Right atrium auricular region (tissue), 2 donors: ENCODE measurements at regions not wholly inside any gene's neighbourhood (a gene's known extent, or its start where the extent isn't known, plus 50 kb on each side); places are given as distances from the start of the nearest gene placed in this dataset.

Experiments used
- DNase-seq: peaks from one replicate; pipeline ENCODE4 v3.0.0-alpha.2; 2019; ENCODE audit warnings: low spot score
- H3K27ac ChIP-seq, 2 donors: fragments of 200-600 bp; sonication (generic); 1 replicate in 1 of 2; 2 replicates in 1 of 2; pipeline ENCODE4 v1.5.1; 2016 to 2019
- H3K27me3 ChIP-seq, 2 donors: fragments of 200-600 bp; sonication (generic); one replicate each; pipeline versions ENCODE4 v1.5.1 to v1.6.0; 2017 to 2019
- H3K36me3 ChIP-seq: fragments of 200-600 bp; sonication (generic); one replicate; pipeline ENCODE4 v1.5.1; 2016
- H3K4me1 ChIP-seq, 2 donors: fragments of 200-600 bp; sonication (generic); one replicate each; pipeline versions ENCODE4 v1.5.1 to v1.6.0; 2017 to 2019
- H3K4me3 ChIP-seq, 2 donors: fragments of 200-600 bp; sonication (generic); 1 replicate in 1 of 2; 2 replicates in 1 of 2; pipeline ENCODE4 v1.5.1; 2017 to 2019; ENCODE audit warnings: mild to moderate bottlenecking in 1 of 2, moderate library complexity in 1 of 2
- H3K9me3 ChIP-seq, 2 donors: fragments of 200-600 bp; sonication (generic); one replicate each; pipeline ENCODE4 v1.5.1; 2019
- TF ChIP-seq, protein P1 (sequence below), 2 donors: fragments of 200-600 bp; sonication (generic); IDR thresholded peaks; one replicate each; pipeline ENCODE4 v1.5.1; 2019; ENCODE audit warnings: antibody characterized with exemption in 2 of 2

DNA sequence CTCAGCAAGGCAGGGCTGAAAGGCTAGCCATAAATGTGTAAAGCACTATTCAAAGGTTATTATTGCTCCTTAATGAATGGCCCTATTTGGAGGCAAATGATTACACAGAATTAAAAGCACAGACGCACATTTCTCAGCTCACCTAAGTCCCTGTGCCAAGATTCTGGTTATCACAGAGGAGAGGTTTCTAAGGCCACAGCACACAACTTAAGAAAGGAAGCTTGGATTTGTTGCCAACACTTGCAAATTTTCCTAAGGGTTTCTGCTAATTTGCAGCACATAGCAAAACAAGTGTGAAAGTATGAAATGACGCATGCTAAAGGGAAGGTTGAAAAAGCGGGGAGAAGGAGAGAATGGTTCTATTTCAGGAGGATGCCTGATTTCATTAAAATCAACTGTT is 834.1 kb upstream of the C9orf72 start:
- TF ChIP-seq, protein P1, sequence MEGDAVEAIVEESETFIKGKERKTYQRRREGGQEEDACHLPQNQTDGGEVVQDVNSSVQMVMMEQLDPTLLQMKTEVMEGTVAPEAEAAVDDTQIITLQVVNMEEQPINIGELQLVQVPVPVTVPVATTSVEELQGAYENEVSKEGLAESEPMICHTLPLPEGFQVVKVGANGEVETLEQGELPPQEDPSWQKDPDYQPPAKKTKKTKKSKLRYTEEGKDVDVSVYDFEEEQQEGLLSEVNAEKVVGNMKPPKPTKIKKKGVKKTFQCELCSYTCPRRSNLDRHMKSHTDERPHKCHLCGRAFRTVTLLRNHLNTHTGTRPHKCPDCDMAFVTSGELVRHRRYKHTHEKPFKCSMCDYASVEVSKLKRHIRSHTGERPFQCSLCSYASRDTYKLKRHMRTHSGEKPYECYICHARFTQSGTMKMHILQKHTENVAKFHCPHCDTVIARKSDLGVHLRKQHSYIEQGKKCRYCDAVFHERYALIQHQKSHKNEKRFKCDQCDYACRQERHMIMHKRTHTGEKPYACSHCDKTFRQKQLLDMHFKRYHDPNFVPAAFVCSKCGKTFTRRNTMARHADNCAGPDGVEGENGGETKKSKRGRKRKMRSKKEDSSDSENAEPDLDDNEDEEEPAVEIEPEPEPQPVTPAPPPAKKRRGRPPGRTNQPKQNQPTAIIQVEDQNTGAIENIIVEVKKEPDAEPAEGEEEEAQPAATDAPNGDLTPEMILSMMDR (IDR thresholded peaks at IDR 0.05) = no peak
- no peak overlapping the region for H3K4me3 ChIP-seq
- H3K27me3 ChIP-seq = no peaks in the 10 kb centered on the region
- H3K4me1 ChIP-seq = no peaks in the 10 kb centered on the region
- DNase-seq = no peak
- no peak overlapping the region for H3K27ac ChIP-seq
- no peaks in the 10 kb centered on the region for H3K9me3 ChIP-seq
- H3K36me3 ChIP-seq = no peaks in the 10 kb centered on the region

DNA sequence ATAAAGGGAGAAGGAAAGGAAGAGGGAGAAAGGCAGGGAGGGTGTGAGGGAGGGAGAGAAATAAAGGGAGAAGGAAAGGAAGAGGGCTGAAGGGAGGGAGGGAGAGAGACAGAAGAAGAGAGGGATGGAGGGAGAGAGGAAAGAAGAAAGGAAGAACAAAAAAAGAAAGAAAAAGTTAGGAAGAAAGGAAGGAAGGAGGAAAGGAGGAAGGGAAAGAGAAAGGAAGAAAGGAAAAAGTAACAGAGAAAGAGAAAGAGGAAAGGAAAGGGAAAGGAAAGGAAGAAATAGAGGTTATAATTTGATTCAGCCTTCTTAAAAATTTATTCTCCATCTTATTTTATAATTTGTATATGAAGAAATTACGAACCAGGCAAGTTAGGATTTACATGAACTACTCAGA is 836.6 kb upstream of the C9orf72 start:
- TF ChIP-seq, protein P1 (IDR thresholded peaks at IDR 0.05) = no peak
- Histone ChIP-seq H3K36me3 (no peaks in the 10 kb centered on the region), H3K9me3 (no peaks in the 10 kb centered on the region), H3K4me3 (no peak overlapping the region), H3K27ac (no peak overlapping the region), H3K4me1 (no peaks in the 10 kb centered on the region), H3K27me3 (no peaks in the 10 kb centered on the region)
- no peak for DNase-seq

DNA sequence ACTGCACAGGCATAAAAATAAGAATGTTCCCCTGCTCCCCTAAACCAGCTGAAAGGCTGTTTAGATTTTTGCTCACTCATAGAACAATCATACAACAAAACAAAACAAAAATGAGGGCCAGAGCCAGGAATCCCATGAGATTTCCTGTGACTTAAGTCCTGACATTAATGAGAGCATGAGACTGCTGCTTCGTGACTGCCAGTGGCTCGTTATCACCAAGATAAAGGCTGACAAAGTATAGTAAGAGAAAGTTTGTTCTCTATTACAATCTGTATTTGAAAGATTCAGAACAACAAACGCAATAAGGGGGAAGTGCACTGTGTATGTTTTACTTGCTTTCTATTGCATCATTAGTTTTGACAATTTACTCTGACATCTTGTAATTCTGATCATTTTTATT is 837.1 kb upstream of the C9orf72 start:
- H3K4me3 ChIP-seq = no peak overlapping the region
- TF ChIP-seq, protein P1 (IDR thresholded peaks at IDR 0.05) = no peak
- H3K9me3 ChIP-seq = no peaks in the 10 kb centered on the region
- no peaks in the 10 kb centered on the region for H3K36me3 ChIP-seq
- no peak for DNase-seq
- no peak overlapping the region for H3K27ac ChIP-seq
- H3K27me3 ChIP-seq = no peaks in the 10 kb centered on the region
- H3K4me1 ChIP-seq = no peaks in the 10 kb centered on the region

- H3K4me3 ChIP-seq = no peak overlapping the region
- TF ChIP-seq, protein P1 (IDR thresholded peaks at IDR 0.05) = no peak
- H3K27ac ChIP-seq = no peak overlapping the region
These were observed 840.2 kb upstream of the C9orf72 start for GRCh38 chr9:28413471-28413870.

DNA sequence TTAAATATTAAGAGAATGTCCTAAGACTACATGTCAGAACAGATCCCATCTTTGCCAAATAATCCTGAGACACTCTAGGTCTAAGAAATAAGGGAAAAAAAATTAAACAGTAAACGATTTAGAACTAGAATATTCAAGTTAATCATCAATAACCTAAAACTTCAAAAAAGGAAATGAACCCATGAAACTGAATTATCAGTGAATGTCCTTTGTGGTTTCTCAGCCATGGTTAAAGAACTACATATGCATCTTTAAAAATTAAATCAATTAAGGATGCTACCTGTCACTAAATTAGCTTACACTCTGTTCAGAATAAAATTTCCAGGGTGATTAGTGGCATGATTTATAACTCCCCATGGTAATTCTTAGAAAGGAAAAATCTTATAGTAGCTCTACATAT is 850.0 kb upstream of the C9orf72 start:
- no peaks in the 10 kb centered on the region for H3K4me1 ChIP-seq
- TF ChIP-seq, protein P1 (IDR thresholded peaks at IDR 0.05) = no peak
- H3K9me3 ChIP-seq = no peaks in the 10 kb centered on the region
- H3K4me3 ChIP-seq = no peak overlapping the region
- DNase-seq = no peak
- H3K27me3 ChIP-seq = no peaks in the 10 kb centered on the region
- H3K27ac ChIP-seq = no peak overlapping the region
- no peaks in the 10 kb centered on the region for H3K36me3 ChIP-seq

More at GRCh38 chr9:28413471-28413870, 840.2 kb upstream of the C9orf72 start:
- no peak for DNase-seq
- Histone ChIP-seq H3K36me3 (no peaks in the 10 kb centered on the region), H3K27me3 (no peaks in the 10 kb centered on the region), H3K9me3 (no peaks in the 10 kb centered on the region), H3K4me1 (no peaks in the 10 kb centered on the region)

GRCh38 chr9:28435456-28435855 is 862.2 kb upstream of the C9orf72 start:
- H3K36me3 ChIP-seq = no peaks in the 10 kb centered on the region
- DNase-seq = no peak
- TF ChIP-seq, protein P1 (IDR thresholded peaks at IDR 0.05) = no peak
- no peaks in the 10 kb centered on the region for H3K27me3 ChIP-seq
- H3K4me3 ChIP-seq = no peak overlapping the region
- H3K27ac ChIP-seq = no peak overlapping the region
- no peaks in the 10 kb centered on the region for H3K4me1 ChIP-seq
- no peaks in the 10 kb centered on the region for H3K9me3 ChIP-seq
